Heart left ventricle (tissue), 13 donors: ENCODE measurements at regions not wholly inside any gene's neighbourhood (a gene's known extent, or its start where the extent isn't known, plus 50 kb on each side); places are given as distances from the start of the nearest gene placed in this dataset.

Source experiments
- CTCF ChIP-seq, 12 donors: fragments of 200-600 bp; sonication (generic) in 4 of 12; IDR thresholded peaks; one replicate each; pipeline versions ENCODE4 v1.5.0 to v1.8.0; 2018 to 2022; ENCODE audit warnings: antibody characterized with exemption in 12 of 12, mild to moderate bottlenecking in 5 of 12
- POLR2A ChIP-seq, 2 donors: fragments of 450-650 bp; IDR thresholded peaks; one replicate each; pipeline ENCODE4 v1.6.1; 2017; ENCODE audit warnings: antibody characterized with exemption in 2 of 2, mild to moderate bottlenecking in 2 of 2, moderate library complexity in 2 of 2
- donor health status: ischemic (EF 13 %, LVEDD 7.1; RV severe dilation, severe dysfunction).
- donor health status: DM: no; HTN: yes; CAD: no.
- donor health status: DM: no; HTN: no; CAD: no.
- donor health status: ischemic (EF 25% LVEDD 6.9; RV normal size, moderate dysfunction).
- donor health status: ischemic (EF 25% LVEDD 5.7; RV mildly dilated, moderate dysfunction).
- donor health status: ischemic (EF 35%, LVEDD 5.7; RV mildly dilated, moderate dysfunction).
- donor health status: nonischemic (EF 11% LVEDD 7.7; RV severe dilation, severe dysfunction).
- donor health status: DM: yes; HTN: yes; CAD: no.
- donor health status: PGD.
- donor health status: ischemic (EF 29% LVEDD 5.4; RV normal size, mild dysfunction).
- donor health status: nonischemic (EF 23%, LVEDD 6.1; RV moderate dilation, normal function).

DNA sequence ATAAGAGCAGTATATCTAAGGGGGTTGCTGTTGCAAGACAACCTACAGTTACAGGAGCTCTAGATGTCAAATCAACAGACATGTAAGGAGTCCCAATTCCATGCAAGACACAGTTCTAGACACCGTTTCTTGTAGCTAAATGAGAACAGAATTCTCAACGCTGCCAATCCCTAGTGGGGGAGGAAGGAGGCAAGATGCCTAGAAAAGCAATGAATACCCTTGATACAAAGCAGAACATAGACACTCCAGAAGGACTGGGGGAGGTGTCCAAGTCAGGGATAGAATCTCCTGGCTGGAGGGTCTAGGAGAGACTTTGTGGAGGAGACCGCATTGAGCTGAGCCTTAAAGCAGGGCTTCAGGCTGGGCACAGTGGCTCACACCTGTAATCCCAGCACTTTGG is 280.2 kb downstream of the BUD13 start:
- no peak for TF ChIP-seq CTCF (IDR thresholded peaks at IDR 0.05)
- TF ChIP-seq POLR2A (IDR thresholded peaks at IDR 0.05), result no peak
